Stimulated activated naive B cell treated with anti-CD40 and anti-IgM and Interleukin-4, amounts not matched to agents 10 μg/mL and 1 μg/mL and 100 μg/mL, for 72 hours (primary cell): ENCODE measurements at regions not wholly inside any gene's neighbourhood (a gene's known extent, or its start where the extent isn't known, plus 50 kb on each side); places are given as distances from the start of the nearest gene placed in this dataset.
"Not testable (repeated sequence)": the region's sequence is repeated elsewhere in the genome, so short reads cannot be mapped to it uniquely, and the experiment has no call there.

Source experiments
- ATAC-seq, 2 donors: fragments of 150-1000 bp; cut with Tn5 transposase; replicated peaks; 2 replicates each; pipeline ENCODE4 v1.10.0; 2021; ENCODE audit warnings: moderate library complexity in 1 of 2
- DNase-seq: peaks from one replicate; pipeline ENCODE4 v3.0.0; 2021
- H3K27ac Mint-ChIP-seq: one replicate; pipeline ENCODE4 v1.8.0; 2022; ENCODE audit warnings: mild to moderate bottlenecking, mixed read lengths
- H3K27me3 Mint-ChIP-seq, 2 donors: one replicate each; pipeline ENCODE4 v1.8.0; 2022; ENCODE audit warnings: mixed read lengths in 2 of 2
- H3K36me3 Mint-ChIP-seq, 2 donors: one replicate each; pipeline ENCODE4 v1.8.0; 2022; ENCODE audit warnings: mixed read lengths in 2 of 2, mild to moderate bottlenecking in 1 of 2
- H3K4me1 Mint-ChIP-seq, 2 donors: one replicate each; pipeline ENCODE4 v1.8.0; 2022; ENCODE audit warnings: mixed read lengths in 2 of 2, mild to moderate bottlenecking in 1 of 2
- H3K4me3 Mint-ChIP-seq, 2 donors: one replicate each; pipeline ENCODE4 v1.8.0; 2022; ENCODE audit warnings: mild to moderate bottlenecking in 2 of 2, mixed read lengths in 2 of 2, moderate library complexity in 1 of 2
- H3K9me3 Mint-ChIP-seq, 2 donors: one replicate each; pipeline ENCODE4 v1.8.0; 2022; ENCODE audit warnings: mixed read lengths in 2 of 2, mild to moderate bottlenecking in 1 of 2

- Mint-ChIP-seq H3K27ac (no peak overlapping the region), H3K27me3 (no peaks in the 10 kb centered on the region), H3K4me3 (no peak overlapping the region), H3K4me1 (peaks cover 0 to 5% of the 10 kb centered on the region in 2 donors), H3K9me3 (peaks cover 0 to 6% of the 10 kb centered on the region in 2 donors), H3K36me3 (no peaks in the 10 kb centered on the region)
- no peak for DNase-seq
- no peak for ATAC-seq
Measured at GRCh38 chr21:34004974-34005373, 68.4 kb upstream of the MRPS6 start.

GRCh38 chr21:34004013-34004938, 69.1 kb upstream of the MRPS6 start:
- DNase-seq, result no peak
- Mint-ChIP-seq H3K36me3 (no peaks in the 10 kb centered on the region), H3K27me3 (no peaks in the 10 kb centered on the region), H3K4me1 (peaks cover 0 to 5% of the 10 kb centered on the region in 2 donors), H3K9me3 (peaks cover 0 to 6% of the 10 kb centered on the region in 2 donors), H3K4me3 (no peak overlapping the region), H3K27ac (no peak overlapping the region)
- ATAC-seq, result no peak

- H3K27ac Mint-ChIP-seq, result no peak overlapping the region
Measured at GRCh38 chr21:34003428-34003827, 70.0 kb upstream of the MRPS6 start.

GRCh38 chr21:34000375-34000774, 73.0 kb upstream of the MRPS6 start:
- Mint-ChIP-seq H3K9me3 (peaks cover 4 to 11% of the 10 kb centered on the region in 2 donors), H3K4me1 (no peaks in the 10 kb centered on the region), H3K27ac (no peak overlapping the region), H3K27me3 (no peaks in the 10 kb centered on the region), H3K4me3 (no peak overlapping the region), H3K36me3 (no peaks in the 10 kb centered on the region)
- ATAC-seq (no peak), DNase-seq (no peak)

More at GRCh38 chr21:34003428-34003827, 70.0 kb upstream of the MRPS6 start:
- H3K9me3 Mint-ChIP-seq, result peaks cover 0 to 6% of the 10 kb centered on the region in 2 donors
- H3K36me3 Mint-ChIP-seq, result no peaks in the 10 kb centered on the region
- H3K4me1 Mint-ChIP-seq, result peaks cover 0 to 2% of the 10 kb centered on the region in 2 donors
- no peak overlapping the region for H3K4me3 Mint-ChIP-seq
- H3K27me3 Mint-ChIP-seq, result no peaks in the 10 kb centered on the region
- no peak for ATAC-seq
- DNase-seq, result no peak

- no peak for DNase-seq
- no peak overlapping the region for H3K4me3 Mint-ChIP-seq
- H3K27me3 Mint-ChIP-seq, result no peaks in the 10 kb centered on the region
Measured at GRCh38 chr21:33998809-33999208, 74.6 kb upstream of the MRPS6 start.

GRCh38 chr21:33998402-33998801, 75.0 kb upstream of the MRPS6 start:
- ATAC-seq, result no peak
- no peak for DNase-seq
- peaks cover 8 to 9% of the 10 kb centered on the region in 2 donors for H3K9me3 Mint-ChIP-seq

More at GRCh38 chr21:33998809-33999208, 74.6 kb upstream of the MRPS6 start:
- Mint-ChIP-seq H3K4me1 (peaks cover 3 to 4% of the 10 kb centered on the region in 2 donors), H3K36me3 (peaks cover 2 to 3% of the 10 kb centered on the region in 2 donors), H3K27ac (no peak overlapping the region), H3K9me3 (peaks cover 6 to 9% of the 10 kb centered on the region in 2 donors)
- ATAC-seq, result no peak

GRCh38 chr21:33997436-33997835, 75.9 kb upstream of the MRPS6 start:
- ATAC-seq (no peak), DNase-seq (no peak)
- Mint-ChIP-seq H3K36me3 (peaks cover 6 to 10% of the 10 kb centered on the region in 2 donors), H3K27ac (no peak overlapping the region), H3K4me3 (no peak overlapping the region), H3K27me3 (no peaks in the 10 kb centered on the region), H3K9me3 (peaks cover 8 to 9% of the 10 kb centered on the region in 2 donors), H3K4me1 (peaks cover 12 to 14% of the 10 kb centered on the region in 2 donors)

More at GRCh38 chr21:33998402-33998801, 75.0 kb upstream of the MRPS6 start:
- H3K4me3 Mint-ChIP-seq, result no peak overlapping the region
- no peaks in the 10 kb centered on the region for H3K27me3 Mint-ChIP-seq
- no peak overlapping the region for H3K27ac Mint-ChIP-seq
- H3K36me3 Mint-ChIP-seq, result peaks cover 6% of the 10 kb centered on the region in 2 donors
- H3K4me1 Mint-ChIP-seq, result peaks cover 7 to 8% of the 10 kb centered on the region in 2 donors

- H3K4me3 Mint-ChIP-seq, result no peak overlapping the region
- peaks cover 8 to 15% of the 10 kb centered on the region in 2 donors for H3K36me3 Mint-ChIP-seq
- H3K9me3 Mint-ChIP-seq, result peaks cover 15 to 19% of the 10 kb centered on the region in 2 donors
- peaks cover 17 to 22% of the 10 kb centered on the region in 2 donors for H3K4me1 Mint-ChIP-seq
- peaks cover 11 to 12% of the 10 kb centered on the region in 2 donors for H3K27me3 Mint-ChIP-seq
- DNase-seq (no peak), ATAC-seq (no peak)
- H3K27ac Mint-ChIP-seq, result no peak overlapping the region
Measured at GRCh38 chr21:33994373-33994772, 78.8 kb upstream of the ATP5PO start.

GRCh38 chr21:33993286-33994231, 78.0 kb upstream of the ATP5PO start:
- Mint-ChIP-seq H3K4me1 (peaks cover 17 to 22% of the 10 kb centered on the region in 2 donors), H3K4me3 (peak overlapping the region; percentile 10 to 58)
- peak; percentile 15 for DNase-seq

GRCh38 chr21:33992412-33992811, 76.8 kb upstream of the ATP5PO start:
- not testable (repeated sequence) for H3K27ac Mint-ChIP-seq
- peaks cover 15 to 19% of the 10 kb centered on the region in 2 donors for H3K9me3 Mint-ChIP-seq

More at GRCh38 chr21:33993286-33994231, 78.0 kb upstream of the ATP5PO start:
- Mint-ChIP-seq H3K9me3 (peaks cover 15 to 19% of the 10 kb centered on the region in 2 donors), H3K36me3 (peaks cover 8 to 15% of the 10 kb centered on the region in 2 donors), H3K27me3 (peaks cover 11 to 12% of the 10 kb centered on the region in 2 donors), H3K27ac (peak overlapping the region; percentile 73)
- peak; percentile 92 to 94 for ATAC-seq

GRCh38 chr21:33991133-33991532, 75.5 kb upstream of the ATP5PO start:
- Mint-ChIP-seq H3K27ac (no peak overlapping the region), H3K27me3 (peaks cover 17 to 18% of the 10 kb centered on the region in 2 donors), H3K4me3 (no peak overlapping the region), H3K4me1 (peaks cover 17 to 25% of the 10 kb centered on the region in 2 donors), H3K9me3 (peaks cover 11 to 14% of the 10 kb centered on the region in 2 donors), H3K36me3 (peaks cover 8 to 15% of the 10 kb centered on the region in 2 donors)
- no peak for ATAC-seq
- DNase-seq, result no peak

More at GRCh38 chr21:33992412-33992811, 76.8 kb upstream of the ATP5PO start:
- H3K4me3 Mint-ChIP-seq, DNase-seq, ATAC-seq: not testable (repeated sequence)
- peaks cover 13 to 14% of the 10 kb centered on the region in 2 donors for H3K27me3 Mint-ChIP-seq
- H3K36me3 Mint-ChIP-seq, result peaks cover 8 to 15% of the 10 kb centered on the region in 2 donors
- H3K4me1 Mint-ChIP-seq, result peaks cover 17 to 22% of the 10 kb centered on the region in 2 donors

GRCh38 chr21:33989440-33989839, 73.8 kb upstream of the ATP5PO start:
- peaks cover 8 to 15% of the 10 kb centered on the region in 2 donors for H3K36me3 Mint-ChIP-seq
- no peak overlapping the region for H3K27ac Mint-ChIP-seq
- ATAC-seq, result no peak

GRCh38 chr21:33988237-33989017, 72.8 kb upstream of the ATP5PO start:
- DNase-seq, result no peak
- Mint-ChIP-seq H3K27ac (no peak overlapping the region), H3K36me3 (peaks cover 3 to 9% of the 10 kb centered on the region in 2 donors), H3K9me3 (peaks cover 7 to 10% of the 10 kb centered on the region in 2 donors), H3K27me3 (peaks cover 17 to 18% of the 10 kb centered on the region in 2 donors), H3K4me3 (no peak overlapping the region), H3K4me1 (peaks cover 21 to 44% of the 10 kb centered on the region in 2 donors)
- no peak for ATAC-seq

More at GRCh38 chr21:33989440-33989839, 73.8 kb upstream of the ATP5PO start:
- DNase-seq, result no peak
- peaks cover 23 to 41% of the 10 kb centered on the region in 2 donors for H3K4me1 Mint-ChIP-seq
- no peak overlapping the region for H3K4me3 Mint-ChIP-seq
- peaks cover 11 to 14% of the 10 kb centered on the region in 2 donors for H3K9me3 Mint-ChIP-seq
- peaks cover 17 to 18% of the 10 kb centered on the region in 2 donors for H3K27me3 Mint-ChIP-seq
